HG02981 (cell line): ENCODE measurements at regions not wholly inside any gene's neighbourhood (a gene's known extent, or its start where the extent isn't known, plus 50 kb on each side); places are given as distances from the start of the nearest gene placed in this dataset.
"Not testable (repeated sequence)": the region's sequence is repeated elsewhere in the genome, so short reads cannot be mapped to it uniquely, and the experiment has no call there.

ENCODE experiments used
- ATAC-seq: cut with Tn5 transposase; IDR thresholded peaks from one replicate; pipeline ENCODE4 v1.9.1; 2021; ENCODE audit warnings: mild to moderate bottlenecking, moderate library complexity; ENCODE audit not compliant: unreplicated experiment

- no peak for ATAC-seq
These were observed 308.8 kb downstream of the CBLN4 start for GRCh38 chr20:55696520-55696919.

- no peak for ATAC-seq
These were observed 311.7 kb downstream of the CBLN4 start for GRCh38 chr20:55693641-55694040.

- no peak for ATAC-seq
These were observed 319.5 kb downstream of the CBLN4 start for GRCh38 chr20:55685841-55686240.

- ATAC-seq, result no peak
These were observed 319.9 kb downstream of the CBLN4 start for GRCh38 chr20:55685425-55685824.

GRCh38 chr20:55684578-55684977 lies 320.7 kb downstream of the CBLN4 start:
- ATAC-seq, result no peak

- ATAC-seq, result no peak
These were observed 326.2 kb downstream of the CBLN4 start for GRCh38 chr20:55678970-55679667.

GRCh38 chr20:55678126-55678525 lies 327.2 kb downstream of the CBLN4 start:
- no peak for ATAC-seq

GRCh38 chr20:55677011-55677410 lies 328.3 kb downstream of the CBLN4 start:
- ATAC-seq, result no peak

GRCh38 chr20:55676097-55676496 lies 329.2 kb downstream of the CBLN4 start:
- ATAC-seq, result no peak

- ATAC-seq, result no peak
These were observed 336.7 kb downstream of the CBLN4 start for GRCh38 chr20:55668631-55669030.

- ATAC-seq, result no peak
These were observed 337.4 kb downstream of the CBLN4 start for GRCh38 chr20:55667955-55668354.

GRCh38 chr20:55667024-55667423 lies 338.3 kb downstream of the CBLN4 start:
- ATAC-seq, result no peak

GRCh38 chr20:55656231-55656775 lies 349.0 kb downstream of the CBLN4 start:
- no peak for ATAC-seq

GRCh38 chr20:55650657-55651360 lies 354.5 kb downstream of the CBLN4 start:
- ATAC-seq, result no peak

GRCh38 chr20:55649254-55649653 lies 356.1 kb downstream of the CBLN4 start:
- ATAC-seq, result no peak

GRCh38 chr20:55646851-55647250 lies 358.5 kb downstream of the CBLN4 start:
- ATAC-seq, result no peak

GRCh38 chr20:55641497-55641896 lies 363.8 kb downstream of the CBLN4 start:
- no peak for ATAC-seq

GRCh38 chr20:55635870-55636269 lies 369.4 kb downstream of the CBLN4 start:
- ATAC-seq, result no peak

GRCh38 chr20:55632592-55632991 lies 372.7 kb downstream of the CBLN4 start:
- no peak for ATAC-seq

- ATAC-seq, result not testable (repeated sequence)
These were observed 376.2 kb downstream of the CBLN4 start for GRCh38 chr20:55629143-55629542.

- ATAC-seq, result no peak
These were observed 378.6 kb downstream of the CBLN4 start for GRCh38 chr20:55626716-55627115.

GRCh38 chr20:55616367-55616766 lies 389.0 kb downstream of the CBLN4 start:
- ATAC-seq, result no peak
